H9 (cell line): ENCODE measurements at regions not wholly inside any gene's neighbourhood (a gene's known extent, or its start where the extent isn't known, plus 50 kb on each side); places are given as distances from the start of the nearest gene placed in this dataset.

ENCODE experiments used
- DNase-seq: peaks from one replicate; pipeline ENCODE4 v3.0.0-alpha.2; 2017
- H2AFZ ChIP-seq: one replicate; pipeline ENCODE4 v1.6.1; 2013; ENCODE audit warnings: mild to moderate bottlenecking, low read length, control low read depth, moderate library complexity
- H2AK5ac ChIP-seq: 2 replicates; pipeline ENCODE4 v1.6.1; 2013; ENCODE audit warnings: low read length, control low read depth, mixed read lengths; ENCODE audit not compliant: insufficient read length
- H2BK120ac ChIP-seq: one replicate; pipeline ENCODE4 v1.6.1; 2013; ENCODE audit warnings: low read depth, mild to moderate bottlenecking, low read length, control low read depth, inconsistent platforms; ENCODE audit not compliant: poor library complexity, severe bottlenecking
- H2BK12ac ChIP-seq: 2 replicates; pipeline ENCODE4 v1.6.1; 2013; ENCODE audit warnings: low read length, control low read depth, mixed read lengths, low read depth; ENCODE audit not compliant: insufficient read length
- H2BK15ac ChIP-seq: 2 replicates; pipeline ENCODE4 v1.6.1; 2013; ENCODE audit warnings: low read depth, low read length, control low read depth
- H2BK20ac ChIP-seq: one replicate; pipeline ENCODE4 v1.6.1; 2013; ENCODE audit warnings: low read depth, mild to moderate bottlenecking, low read length, control low read depth, inconsistent platforms; ENCODE audit not compliant: poor library complexity, severe bottlenecking
- H2BK5ac ChIP-seq: 2 replicates; pipeline ENCODE4 v1.6.1; 2013; ENCODE audit warnings: low read length, control low read depth, mixed read lengths; ENCODE audit not compliant: insufficient read length
- H3K14ac ChIP-seq: 2 replicates; pipeline ENCODE4 v1.6.1; 2013; ENCODE audit warnings: low read length, control low read depth; ENCODE audit not compliant: insufficient read depth
- H3K18ac ChIP-seq: 2 replicates; pipeline ENCODE4 v1.6.1; 2013; ENCODE audit warnings: low read depth, mild to moderate bottlenecking, mixed read lengths, low read length, control low read depth; ENCODE audit not compliant: insufficient read length
- H3K23ac ChIP-seq: 2 replicates; pipeline ENCODE4 v1.6.1; 2013; ENCODE audit warnings: low read length, control low read depth, mixed read lengths, low read depth; ENCODE audit not compliant: insufficient read length
- H3K23me2 ChIP-seq: 2 replicates; pipeline ENCODE4 v1.6.1; 2013; ENCODE audit warnings: low read depth, mild to moderate bottlenecking, mixed read lengths, low read length, control low read depth; ENCODE audit not compliant: insufficient read length, poor library complexity, severe bottlenecking
- H3K27ac ChIP-seq: 2 replicates; pipeline ENCODE4 v1.5.1; 2013; ENCODE audit warnings: low read length, control low read depth, mixed read lengths, low read depth; ENCODE audit not compliant: insufficient read length
- H3K27me3 ChIP-seq: 2 replicates; pipeline ENCODE4 v1.6.1; 2013; ENCODE audit warnings: low read length, control low read depth, inconsistent platforms; ENCODE audit not compliant: insufficient read depth
- H3K4ac ChIP-seq: 2 replicates; pipeline ENCODE4 v1.6.1; 2013; ENCODE audit warnings: low read depth, mild to moderate bottlenecking, control low read depth, inconsistent platforms, low read length, moderate library complexity
- H3K4me1 ChIP-seq: 2 replicates; pipeline ENCODE4 v1.6.1; 2013; ENCODE audit warnings: low read length, control low read depth, inconsistent platforms; ENCODE audit not compliant: insufficient read depth
- H3K4me2 ChIP-seq: 2 replicates; pipeline ENCODE4 v1.6.1; 2013; ENCODE audit warnings: low read length, control low read depth, mixed read lengths; ENCODE audit not compliant: insufficient read length, insufficient read depth
- H3K56ac ChIP-seq: 2 replicates; pipeline ENCODE4 v1.6.1; 2013; ENCODE audit warnings: low read depth, mild to moderate bottlenecking, mixed read lengths, low read length, control low read depth; ENCODE audit not compliant: insufficient read length
- H3K79me1 ChIP-seq: 2 replicates; pipeline ENCODE4 v1.6.1; 2013; ENCODE audit warnings: low read depth, mild to moderate bottlenecking, moderate library complexity, low read length, control low read depth, inconsistent platforms; ENCODE audit not compliant: insufficient read depth, poor library complexity, severe bottlenecking
- H3K79me2 ChIP-seq: 2 replicates; pipeline ENCODE4 v1.6.1; 2013; ENCODE audit warnings: low read length, control low read depth, inconsistent platforms; ENCODE audit not compliant: insufficient read depth
- H3K9ac ChIP-seq: 2 replicates; pipeline ENCODE4 v1.6.1; 2013; ENCODE audit warnings: low read length, control low read depth, mixed read lengths; ENCODE audit not compliant: insufficient read length; ENCODE audit errors: extremely low read depth
- H3K9me3 ChIP-seq: one replicate; pipeline ENCODE4 v1.6.1; 2013; ENCODE audit warnings: low read depth, low read length, inconsistent platforms; ENCODE audit not compliant: control insufficient read depth
- H3T11ph ChIP-seq: one replicate; pipeline ENCODE4 v1.6.1; 2013; ENCODE audit warnings: mild to moderate bottlenecking, low read length, control low read depth, inconsistent platforms
- H4K20me1 ChIP-seq: one replicate; pipeline ENCODE4 v1.6.1; 2013; ENCODE audit not compliant: control insufficient read depth, insufficient read length, insufficient read depth
- H4K5ac ChIP-seq: 2 replicates; pipeline ENCODE4 v1.6.1; 2013; ENCODE audit warnings: low read depth, mild to moderate bottlenecking, mixed read lengths, low read length, control low read depth; ENCODE audit not compliant: insufficient read length
- H4K8ac ChIP-seq: replicated peaks from 2 replicates; pipeline ENCODE4 v1.6.1; 2013; ENCODE audit warnings: low read length, control low read depth, mixed read lengths, low read depth; ENCODE audit not compliant: insufficient read length
- H4K91ac ChIP-seq: 2 replicates; pipeline ENCODE4 v1.6.1; 2013; ENCODE audit warnings: low read depth, mild to moderate bottlenecking, moderate library complexity, mixed read lengths, low read length, control low read depth; ENCODE audit not compliant: insufficient read length
- H3K27ac Mint-ChIP-seq, 3 experiments: 2 replicates in 2 of 3; 3 replicates in 1 of 3; pipeline ENCODE4 v1.8.0; 2020 to 2021; ENCODE audit warnings: mixed read lengths in 3 of 3, mild to moderate bottlenecking in 1 of 3, moderate library complexity in 1 of 3
- H3K27me3 Mint-ChIP-seq: 2 replicates; pipeline ENCODE4 v1.8.0; 2021; ENCODE audit warnings: low read depth, mild to moderate bottlenecking, moderate library complexity, mixed read lengths
- H3K36me3 Mint-ChIP-seq, 3 experiments: 2 replicates in 2 of 3; 3 replicates in 1 of 3; pipeline ENCODE4 v1.8.0; 2020 to 2021; ENCODE audit warnings: low read depth in 3 of 3, mixed read lengths in 3 of 3; ENCODE audit not compliant: insufficient read depth in 1 of 3
- H3K4me1 Mint-ChIP-seq, 2 experiments: 2 replicates each; pipeline ENCODE4 v1.8.0; 2020; ENCODE audit warnings: mixed read lengths in 2 of 2
- H3K4me3 Mint-ChIP-seq, 2 experiments: 2 replicates in 1 of 2; 3 replicates in 1 of 2; pipeline ENCODE4 v1.8.0; 2020 to 2021; ENCODE audit warnings: mild to moderate bottlenecking in 2 of 2, mixed read lengths in 2 of 2, moderate library complexity in 1 of 2
- H3K9me3 Mint-ChIP-seq, 2 experiments: 2 replicates in 1 of 2; 3 replicates in 1 of 2; pipeline ENCODE4 v1.8.0; 2020; ENCODE audit warnings: mild to moderate bottlenecking in 2 of 2, mixed read lengths in 2 of 2, moderate library complexity in 1 of 2
- CTCF ChIP-seq: fragments of 200-600 bp; sonication (generic); conservative IDR thresholded peaks from 3 replicates; pipeline ENCODE4 v1.8.0; 2021; ENCODE audit warnings: antibody characterized with exemption, mild to moderate bottlenecking
- WGBS: extraction: QIAGEN DNeasy Blood & Tissue Kit; methylation state at CpG from one replicate; pipeline ENCODE4 v1.1.7; 2013; ENCODE audit warnings: missing lambda C conversion rate, low lambda C conversion rate, mixed read lengths; ENCODE audit not compliant: insufficient read length; ENCODE audit errors: extremely low coverage; 5-methylcytosine and 5-hydroxymethylcytosine counted together

GRCh38 chr18:78733762-78734613 lies 245.6 kb upstream of the SALL3 start:
- H4K91ac ChIP-seq = no peak overlapping the region
- no peak overlapping the region for H3K23ac ChIP-seq
- H3K27ac ChIP-seq = no peak overlapping the region
- H3T11ph ChIP-seq = no peak overlapping the region
- no peaks in the 10 kb centered on the region for H3K4me1 Mint-ChIP-seq
- no peaks in the 10 kb centered on the region for H3K27me3 ChIP-seq
- DNase-seq = no peak
- no peaks in the 10 kb centered on the region; a peak in 2 of 5 replicates for H3K9me3 Mint-ChIP-seq
- H3K36me3 Mint-ChIP-seq = no peaks in the 10 kb centered on the region; a peak in 1 of 7 replicates
- H3K9ac ChIP-seq = no peak overlapping the region
- H3K4ac ChIP-seq = no peak overlapping the region
- no peak overlapping the region for H2BK15ac ChIP-seq
- no peak overlapping the region for H4K8ac ChIP-seq
- no peak overlapping the region; a peak in 2 of 7 replicates for H3K27ac Mint-ChIP-seq
- no peak overlapping the region for H3K18ac ChIP-seq
- no peak overlapping the region for H2AFZ ChIP-seq
- no peak overlapping the region; the same call in 1 of the 2 replicates for H3K14ac ChIP-seq
- WGBS = no CpG with 5 or more reads among the region's 30 CpGs
- no peak overlapping the region for H3K56ac ChIP-seq
- no peak overlapping the region for H2BK20ac ChIP-seq
- no peaks in the 10 kb centered on the region for H3K4me1 ChIP-seq
- H3K79me1 ChIP-seq = no peaks in the 10 kb centered on the region
- H3K9me3 ChIP-seq = no peaks in the 10 kb centered on the region
- no peak overlapping the region for H2BK120ac ChIP-seq
- no peak overlapping the region for H2BK12ac ChIP-seq
- H4K5ac ChIP-seq = no peak overlapping the region
- no peak overlapping the region for H3K4me2 ChIP-seq
- TF ChIP-seq CTCF = no peak
- H3K23me2 ChIP-seq = no peaks in the 10 kb centered on the region
- no peak overlapping the region for H2BK5ac ChIP-seq
- H3K4me3 Mint-ChIP-seq = no peak overlapping the region
- H4K20me1 ChIP-seq = no peaks in the 10 kb centered on the region
- no peaks in the 10 kb centered on the region for H3K79me2 ChIP-seq
- H3K27me3 Mint-ChIP-seq = peaks cover 2% of the 10 kb centered on the region; the same call in 1 of the 2 replicates
- H2AK5ac ChIP-seq = no peak overlapping the region
